ENCODE measurements at regions not wholly inside any gene's neighbourhood (a gene's known extent, or its start where the extent isn't known, plus 50 kb on each side); places are given as distances from the start of the nearest gene placed in this dataset.

DNA sequence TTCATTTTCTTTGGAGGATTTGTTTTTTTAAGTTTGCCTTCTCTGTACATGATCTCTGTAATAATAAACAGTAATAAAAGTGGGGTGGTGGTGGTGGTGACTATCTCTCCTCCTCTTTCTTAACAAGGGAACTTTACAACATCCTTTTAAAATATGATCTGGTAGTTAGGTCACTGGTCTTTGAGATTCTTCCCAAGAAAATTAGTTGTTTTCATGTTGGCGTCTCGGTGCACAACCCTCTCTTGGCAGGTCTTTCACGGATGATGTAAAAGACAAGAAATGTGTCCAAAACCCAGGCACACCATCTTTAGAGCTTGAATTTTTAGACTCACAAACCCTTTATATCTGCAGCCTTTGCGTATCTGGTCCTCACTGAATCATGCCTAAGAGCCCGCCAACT is 488.5 kb upstream of the TBX3 start:
- Histone ChIP-seq H3K9me1 (replicated peaks; ENCODE audit: control insufficient read depth, extremely low read depth, insufficient read depth, low read length) (no peaks in the 10 kb centered on the region), H3K27me3 (ENCODE audit: control insufficient read depth in 2 of 2, insufficient read depth in 2 of 2, low read length in 2 of 2) (no peaks in the 10 kb centered on the region), H3K27ac (ENCODE audit: insufficient read depth, low read depth, low read length) (no peak overlapping the region), H2AFZ (ENCODE audit: low read depth, low read length) (no peak overlapping the region), H3K9me3 (replicated peaks; ENCODE audit: control insufficient read depth, insufficient read depth, low read length) (peaks cover 3% of the 10 kb centered on the region), H3K79me2 (ENCODE audit: control insufficient read depth, insufficient read depth, low read length) (no peaks in the 10 kb centered on the region), H3K9ac (replicated peaks; ENCODE audit: extremely low read depth, insufficient read depth, low read length) (no peak overlapping the region), H4K20me1 (replicated peaks; ENCODE audit: control insufficient read depth, extremely low read depth, insufficient read depth, low read length) (no peaks in the 10 kb centered on the region), H3K36me3 (ENCODE audit: control insufficient read depth in 2 of 2, extremely low read depth in 1 of 2, insufficient read depth in 2 of 2, low read length in 2 of 2) (no peaks in the 10 kb centered on the region), H3K4me2 (ENCODE audit: insufficient read depth, low read length) (no peak overlapping the region), H3K4me1 (ENCODE audit: control insufficient read depth, extremely low read depth, insufficient read depth, low read length) (no peaks in the 10 kb centered on the region), H3K4me3 (replicated peaks in 1 of 3; ENCODE audit: insufficient read depth in 1 of 3, low read depth in 1 of 3, low read length in 3 of 3) (no peak overlapping the region)
- DNase-seq (ENCODE audit: low read depth, low spot score) (no peak), FAIRE-seq (no peak)
- intact Hi-C loops (cut with micrococcal nuclease) (no loop called here), dilution Hi-C loops (cut with MboI; ENCODE audit: extremely low pct_ligation_motif_present, low sequenced_read_pairs) (no loop called here)
- POLR2A ChIA-PET: no interaction called here
- CTCF ChIA-PET: no interaction called here
- TF ChIP-seq, protein P1, sequence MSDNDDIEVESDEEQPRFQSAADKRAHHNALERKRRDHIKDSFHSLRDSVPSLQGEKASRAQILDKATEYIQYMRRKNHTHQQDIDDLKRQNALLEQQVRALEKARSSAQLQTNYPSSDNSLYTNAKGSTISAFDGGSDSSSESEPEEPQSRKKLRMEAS (IDR thresholded peaks at IDR 0.05; ENCODE audit: insufficient read depth, insufficient read length): no peak
- no peak for TF ChIP-seq MYC (IDR thresholded peaks at IDR 0.05; ENCODE audit: low read depth, low read length)
- TF ChIP-seq FOS (IDR thresholded peaks at IDR 0.05; ENCODE audit: borderline replicate concordance, insufficient read depth, low read length): no peak
- no peak for TF ChIP-seq JUN (IDR thresholded peaks at IDR 0.05; ENCODE audit: borderline replicate concordance, insufficient read depth, insufficient read length, low read depth)
- no TSS peak for BruUV-seq (replicated peaks)

DNA sequence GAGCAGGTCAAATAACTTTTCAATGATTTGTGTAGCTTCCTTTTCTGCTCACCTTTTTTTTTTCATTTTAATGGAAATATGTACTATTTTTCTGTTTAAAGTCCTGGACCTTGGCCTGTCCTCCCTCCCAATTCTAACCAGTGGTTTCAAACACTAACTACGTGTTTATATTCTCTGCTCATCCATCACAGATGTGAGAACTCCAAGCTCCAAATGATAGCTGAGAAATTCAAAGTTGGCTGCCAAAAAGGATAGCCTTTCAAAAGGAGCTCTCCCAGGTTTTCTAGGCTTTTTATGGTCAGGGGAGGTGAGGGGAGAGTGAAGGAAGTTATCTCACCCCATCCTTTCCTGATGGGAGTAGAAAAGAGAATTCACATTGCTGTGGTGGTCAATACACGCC is 486.0 kb upstream of the TBX3 start:
- Histone ChIP-seq H3K9ac (replicated peaks; ENCODE audit: extremely low read depth, insufficient read depth, low read length) (no peak overlapping the region), H4K20me1 (replicated peaks; ENCODE audit: control insufficient read depth, extremely low read depth, insufficient read depth, low read length) (no peaks in the 10 kb centered on the region), H3K27ac (ENCODE audit: insufficient read depth, low read depth, low read length) (no peak overlapping the region), H3K4me3 (replicated peaks in 1 of 3; ENCODE audit: insufficient read depth in 1 of 3, low read depth in 1 of 3, low read length in 3 of 3) (no peak overlapping the region), H2AFZ (ENCODE audit: low read depth, low read length) (no peak overlapping the region), H3K36me3 (ENCODE audit: control insufficient read depth in 2 of 2, extremely low read depth in 1 of 2, insufficient read depth in 2 of 2, low read length in 2 of 2) (no peaks in the 10 kb centered on the region), H3K4me2 (ENCODE audit: insufficient read depth, low read length) (no peak overlapping the region), H3K79me2 (ENCODE audit: control insufficient read depth, insufficient read depth, low read length) (no peaks in the 10 kb centered on the region), H3K27me3 (ENCODE audit: control insufficient read depth in 2 of 2, insufficient read depth in 2 of 2, low read length in 2 of 2) (no peaks in the 10 kb centered on the region), H3K9me3 (replicated peaks; ENCODE audit: control insufficient read depth, insufficient read depth, low read length) (peaks cover 3% of the 10 kb centered on the region), H3K4me1 (ENCODE audit: control insufficient read depth, extremely low read depth, insufficient read depth, low read length) (no peaks in the 10 kb centered on the region), H3K9me1 (replicated peaks; ENCODE audit: control insufficient read depth, extremely low read depth, insufficient read depth, low read length) (no peaks in the 10 kb centered on the region)
- dilution Hi-C loops (cut with MboI; ENCODE audit: extremely low pct_ligation_motif_present, low sequenced_read_pairs): no loop called here
- intact Hi-C loops (cut with micrococcal nuclease): no loop called here
- DNase-seq (ENCODE audit: low read depth, low spot score) (no peak), FAIRE-seq (no peak)
- BruUV-seq (replicated peaks): no TSS peak
- ChIA-PET CTCF (no interaction called here), POLR2A (no interaction called here)
- TF ChIP-seq, protein P2, sequence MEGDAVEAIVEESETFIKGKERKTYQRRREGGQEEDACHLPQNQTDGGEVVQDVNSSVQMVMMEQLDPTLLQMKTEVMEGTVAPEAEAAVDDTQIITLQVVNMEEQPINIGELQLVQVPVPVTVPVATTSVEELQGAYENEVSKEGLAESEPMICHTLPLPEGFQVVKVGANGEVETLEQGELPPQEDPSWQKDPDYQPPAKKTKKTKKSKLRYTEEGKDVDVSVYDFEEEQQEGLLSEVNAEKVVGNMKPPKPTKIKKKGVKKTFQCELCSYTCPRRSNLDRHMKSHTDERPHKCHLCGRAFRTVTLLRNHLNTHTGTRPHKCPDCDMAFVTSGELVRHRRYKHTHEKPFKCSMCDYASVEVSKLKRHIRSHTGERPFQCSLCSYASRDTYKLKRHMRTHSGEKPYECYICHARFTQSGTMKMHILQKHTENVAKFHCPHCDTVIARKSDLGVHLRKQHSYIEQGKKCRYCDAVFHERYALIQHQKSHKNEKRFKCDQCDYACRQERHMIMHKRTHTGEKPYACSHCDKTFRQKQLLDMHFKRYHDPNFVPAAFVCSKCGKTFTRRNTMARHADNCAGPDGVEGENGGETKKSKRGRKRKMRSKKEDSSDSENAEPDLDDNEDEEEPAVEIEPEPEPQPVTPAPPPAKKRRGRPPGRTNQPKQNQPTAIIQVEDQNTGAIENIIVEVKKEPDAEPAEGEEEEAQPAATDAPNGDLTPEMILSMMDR (IDR thresholded peaks at IDR 0.05; ENCODE audit: extremely low read depth in 1 of 2, insufficient read depth in 1 of 2, low read depth in 1 of 2, low read length in 2 of 2): no peak
- TF ChIP-seq JUN (IDR thresholded peaks at IDR 0.05; ENCODE audit: borderline replicate concordance, insufficient read depth, insufficient read length, low read depth): no peak
- no peak for TF ChIP-seq POLR2A (IDR thresholded peaks at IDR 0.05; ENCODE audit: low read depth, low read length)
- TF ChIP-seq POLR2AphosphoS5 (IDR thresholded peaks at IDR 0.05; ENCODE audit: insufficient read depth, low read depth, low read length): no peak
- TF ChIP-seq, protein P1 (IDR thresholded peaks at IDR 0.05; ENCODE audit: insufficient read depth, insufficient read length): no peak
- TF ChIP-seq FOS (IDR thresholded peaks at IDR 0.05; ENCODE audit: borderline replicate concordance, insufficient read depth, low read length): no peak
- no peak for TF ChIP-seq MYC (IDR thresholded peaks at IDR 0.05; ENCODE audit: low read depth, low read length)
- no peak for TF ChIP-seq EZH2 (IDR thresholded peaks at IDR 0.05; ENCODE audit: borderline replicate concordance, low read depth, low read length, severe bottlenecking)
- TF ChIP-seq GATA2 (IDR thresholded peaks at IDR 0.05; ENCODE audit: insufficient read depth, insufficient read length, low read depth, low read length): no peak

All from endothelial cell of umbilical vein (primary cell).